K562 (cell line): ENCODE measurements at regions not wholly inside any gene's neighbourhood (a gene's known extent, or its start where the extent isn't known, plus 50 kb on each side); places are given as distances from the start of the nearest gene placed in this dataset.

Experiments
- ATAC-seq: fragments of 200-7000 bp; cut with Tn5 transposase; 3 replicates; pipeline ENCODE4 v1.9.1; 2020; ENCODE audit warnings: moderate library complexity
- BruUV-seq: library from RNA; stranded (reverse); fragments of 400-500 nt; replicated peaks from 2 replicates; lab custom pipeline; 2021; lab: Mats Ljungman, UMichigan
- CTCF ChIA-PET: fragments of 300-600 bp; formaldehyde crosslinking; extraction: SDS; loops from one replicate; lab custom pipeline; 2021; ENCODE audit warnings: low intra/inter-chr PET ratio; lab: Yijun Ruan, JAX
- POLR2A ChIA-PET: fragments of 300-600, 350-650 bp; sonication (Branson Sonifier 250); formaldehyde crosslinking; extraction: SDS; loops from one replicate; lab custom pipeline; 2021; ENCODE audit warnings: antibody characterized with exemption, inconsistent platforms; lab: Yijun Ruan, JAX
- DNase-seq, 4 experiments: peaks; one replicate each; pipeline versions ENCODE4 v3.0.0 to v3.0.0-alpha.2; 2011 to 2018; ENCODE audit warnings: low spot score in 3 of 4, mixed read lengths in 3 of 4; ENCODE audit errors: extremely low read depth in 1 of 4
- FAIRE-seq: peaks from 2 replicates; lab custom pipeline; 2011; peaks lifted over from hg19 to GRCh38; lab: Jason Lieb, UNC
- H2AFZ ChIP-seq: 2 replicates; pipeline ENCODE4 v1.6.0; 2011; ENCODE audit warnings: low read depth, low read length, control low read depth, inconsistent platforms
- H3K27ac ChIP-seq: fragments of 200-600 bp; 3 replicates; pipeline ENCODE4 v1.8.0; 2011; ENCODE audit warnings: low read depth, mild to moderate bottlenecking, control low read depth, inconsistent platforms, low read length, moderate library complexity, mixed read lengths; ENCODE audit errors: extremely low read depth
- H3K27me3 ChIP-seq, 2 experiments: fragments of 300-600 bp in 1 of 2; 2 replicates in 1 of 2; 3 replicates in 1 of 2; pipeline versions ENCODE4 v1.6.0 to v1.8.0; 2011; ENCODE audit warnings: inconsistent platforms in 2 of 2, low read length in 2 of 2, mild to moderate bottlenecking in 1 of 2, mixed read lengths in 1 of 2, moderate library complexity in 1 of 2; ENCODE audit not compliant: control insufficient read depth in 2 of 2, insufficient read depth in 2 of 2
- H3K36me3 ChIP-seq: fragments of 300-600 bp; 3 replicates; pipeline ENCODE4 v1.8.0; 2011; ENCODE audit warnings: mild to moderate bottlenecking, low read length, inconsistent platforms; ENCODE audit not compliant: control insufficient read depth, insufficient read depth
- H3K4me1 ChIP-seq, 2 experiments: fragments of 200-600 bp in 1 of 2; replicated peaks in 1 of 2; 2 replicates in 1 of 2; 3 replicates in 1 of 2; pipeline versions ENCODE4 v1.5.1 to v1.8.0; 2011; ENCODE audit warnings: inconsistent platforms in 2 of 2, low read length in 2 of 2, mild to moderate bottlenecking in 1 of 2, mixed read lengths in 1 of 2, moderate library complexity in 1 of 2; ENCODE audit not compliant: control insufficient read depth in 2 of 2, insufficient read depth in 2 of 2
- H3K4me2 ChIP-seq: 2 replicates; pipeline ENCODE4 v1.6.1; 2011; ENCODE audit warnings: low read length, control low read depth, inconsistent platforms, mixed read lengths; ENCODE audit not compliant: insufficient read depth
- H3K4me3 ChIP-seq: fragments of 200-600 bp; sonication (generic), shearing (Covaris generic); 2 replicates; pipeline ENCODE4 v1.5.1; 2016; ENCODE audit warnings: control low read depth, inconsistent platforms
- H3K79me2 ChIP-seq: fragments of 200-600 bp; 3 replicates; pipeline ENCODE4 v1.8.0; 2011; ENCODE audit warnings: low read length, inconsistent platforms; ENCODE audit not compliant: control insufficient read depth, insufficient read depth
- H3K9ac ChIP-seq, 2 experiments: 2 replicates each; pipeline versions ENCODE4 v1.6.0 to v1.6.1; 2011; ENCODE audit warnings: low read depth in 2 of 2, low read length in 2 of 2, control low read depth in 1 of 2, inconsistent platforms in 1 of 2, mild to moderate bottlenecking in 1 of 2, mixed read lengths in 1 of 2; ENCODE audit not compliant: insufficient read depth in 1 of 2
- H3K9me1 ChIP-seq: one replicate; pipeline ENCODE4 v1.6.0; 2011; ENCODE audit warnings: inconsistent platforms, mild to moderate bottlenecking, low read length, moderate library complexity; ENCODE audit not compliant: control insufficient read depth, insufficient read depth
- H3K9me3 ChIP-seq: replicated peaks from 2 replicates; pipeline ENCODE4 v1.5.1; 2011; ENCODE audit warnings: low read depth, low read length, inconsistent platforms; ENCODE audit not compliant: control insufficient read depth, insufficient read depth
- H4K20me1 ChIP-seq: replicated peaks from 2 replicates; pipeline ENCODE4 v1.6.1; 2011; ENCODE audit warnings: low read length, inconsistent platforms, mixed read lengths; ENCODE audit not compliant: control insufficient read depth, insufficient read depth
- MAFG ChIP-seq: fragments of 450-650 bp; conservative IDR thresholded peaks from 2 replicates; pipeline ENCODE4 v1.6.1; 2016; ENCODE audit warnings: missing genetic modification characterization, missing compliant biosample characterization
- REST ChIP-seq, 2 experiments: fragments of 450-650 bp; formaldehyde crosslinking in 1 of 2; IDR thresholded peaks; 2 replicates each; pipeline versions ENCODE4 v1.4.0 to v1.6.1; 2014 to 2020; ENCODE audit warnings: mild to moderate bottlenecking in 2 of 2, borderline replicate concordance in 1 of 2, low read depth in 1 of 2
- TARDBP ChIP-seq: fragments of 450-650 bp; IDR thresholded peaks from 2 replicates; pipeline ENCODE4 v1.6.1; 2016
- ZNF121 ChIP-seq: sonication (generic); formaldehyde crosslinking; conservative IDR thresholded peaks from 2 replicates; pipeline ENCODE4 v1.8.0; 2022; ENCODE audit warnings: missing genetic modification reagents
- ZNF146 ChIP-seq: IDR thresholded peaks from one replicate; pipeline ENCODE4 v1.6.1; 2018; ENCODE audit warnings: missing compliant biosample characterization; ENCODE audit not compliant: unreplicated experiment
- WGBS: fragments of 100-300 bp; shearing (Covaris generic); methylation state at CpG from one replicate; pipeline ENCODE4 v1.1.6; 2016; ENCODE audit warnings: low coverage, mixed read lengths; ENCODE audit not compliant: insufficient coverage; ENCODE audit errors: missing lambda C conversion rate; 5-methylcytosine and 5-hydroxymethylcytosine counted together
- in situ Hi-C: fragments of 300-500 bp; cut with MboI; formaldehyde crosslinking; loops from 4 replicates; pipeline ENCODE4 v1.15.0; 2018; ENCODE audit warnings: inconsistent platforms, mixed read lengths
- intact Hi-C: fragments of 100-400 bp; cut with micrococcal nuclease; formaldehyde crosslinking; loops from 2 replicates; pipeline ENCODE4 v1.14.2; 2022

DNA sequence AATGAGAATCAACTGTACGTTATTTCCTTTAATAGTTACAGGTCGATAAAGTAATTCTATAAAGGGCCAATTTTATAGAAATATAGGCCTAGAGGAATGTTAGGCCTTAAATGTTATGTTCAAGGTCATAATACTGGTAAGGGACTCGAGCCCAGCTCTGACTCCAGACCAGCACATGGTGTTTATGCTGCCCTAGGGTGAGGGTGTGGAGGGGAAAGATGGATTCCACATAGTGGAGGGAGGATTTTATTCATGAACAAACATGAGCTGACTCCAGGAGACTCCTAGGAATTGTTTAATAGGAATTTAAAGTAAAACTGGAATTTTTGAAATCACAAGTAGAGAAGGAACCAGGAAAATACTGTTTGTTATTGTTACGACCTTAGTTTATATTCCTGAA is 139.9 kb downstream of the LACC1 start (continued):
- TF ChIP-seq REST (IDR thresholded peaks at IDR 0.05; ENCODE audit: borderline replicate concordance) (no peak), REST (CRISPR knock-in tag; IDR thresholded peaks at IDR 0.05; ENCODE audit: low read depth) (no peak), TARDBP (no peak)

DNA sequence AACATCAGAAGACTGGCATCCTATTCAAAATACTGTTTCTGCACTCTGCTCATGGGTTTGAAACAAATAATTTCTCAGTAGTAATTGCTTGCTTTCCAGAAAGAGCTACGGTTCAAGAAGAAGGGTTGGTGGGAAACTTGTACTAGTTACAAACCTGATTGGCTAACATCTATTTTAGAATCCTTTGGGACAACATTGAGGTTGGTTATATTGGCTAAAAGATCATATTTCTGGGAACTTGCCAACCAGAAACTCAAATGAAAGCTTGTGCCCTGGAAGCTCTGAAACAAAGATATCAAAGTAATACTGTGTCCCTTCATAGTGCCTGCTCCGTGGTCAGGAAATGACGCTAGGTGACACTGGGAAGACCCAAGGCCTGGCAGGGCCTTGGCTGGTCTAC is 141.7 kb downstream of the LACC1 start:
- Histone ChIP-seq H3K4me2 (no peak overlapping the region), H2AFZ (no peak overlapping the region), H3K27ac (no peak overlapping the region), H3K36me3 (no peaks in the 10 kb centered on the region), H3K9me3 (no peaks in the 10 kb centered on the region), H3K4me1 (no peaks in the 10 kb centered on the region), H3K79me2 (no peaks in the 10 kb centered on the region), H3K4me3 (no peak overlapping the region), H3K27me3 (no peaks in the 10 kb centered on the region), H4K20me1 (no peaks in the 10 kb centered on the region), H3K9ac (no peak overlapping the region), H3K9me1 (no peaks in the 10 kb centered on the region)
- 0% methylated on average over 3 of the region's 3 CpGs for WGBS
- intact Hi-C loops (no loop called here), in situ Hi-C loops (no loop called here)
- no TSS peak for BruUV-seq
- TF ChIP-seq MAFG (tag) (no peak), ZNF146 (CRISPR knock-in tag) (no peak), ZNF121 (CRISPR knock-in tag) (no peak)
- ATAC-seq (no peak), DNase-seq (no peak), FAIRE-seq (no peak)
- ChIA-PET CTCF (no interaction called here), POLR2A (interaction anchor here (0.6 to 1.2 kb wide), 2 partner anchors 23 to 420 kb away, joined by 3 to 4 read pairs; no protein-coding TSS in a partner anchor)
